ENCODE measurements at regions not wholly inside any gene's neighbourhood (a gene's known extent, or its start where the extent isn't known, plus 50 kb on each side); places are given as distances from the start of the nearest gene placed in this dataset.
"Not testable (repeated sequence)": the region's sequence is repeated elsewhere in the genome, so short reads cannot be mapped to it uniquely, and the experiment has no call there.

DNA sequence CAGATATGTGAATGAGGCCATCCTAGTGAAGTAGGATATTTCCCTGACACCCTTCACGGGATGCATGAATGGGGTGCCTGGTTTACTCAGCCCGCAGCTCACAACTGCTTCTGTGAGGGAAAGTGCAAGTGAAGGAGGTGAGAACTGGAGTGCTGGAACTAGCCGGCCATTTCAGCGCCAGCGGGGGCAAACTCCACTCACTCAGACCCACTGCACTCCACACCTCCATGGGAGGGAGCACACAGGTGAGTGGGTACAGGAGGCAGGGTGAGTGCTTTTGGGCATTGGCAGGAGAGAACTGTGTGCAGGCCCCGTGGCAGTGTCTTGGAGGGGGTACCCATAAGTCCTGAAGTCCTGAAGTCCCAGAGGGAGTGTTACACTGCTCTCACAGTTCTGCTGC is 1008.4 kb downstream of the SLC6A15 start:
- H3K27me3 Mint-ChIP-seq (ENCODE audit: insufficient read depth) = peaks cover 3% of the 10 kb centered on the region
- DNase-seq = no peak
- H3K27ac Mint-ChIP-seq = no peak overlapping the region
- H3K36me3 Mint-ChIP-seq (ENCODE audit: low read depth) = no peaks in the 10 kb centered on the region
- peaks cover 5% of the 10 kb centered on the region; the same call in 1 of the 2 replicates for H3K9me3 Mint-ChIP-seq
- TF ChIP-seq CTCF (IDR thresholded peaks at IDR 0.05) = no peak
- H3K4me1 Mint-ChIP-seq (ENCODE audit: low read depth) = no peaks in the 10 kb centered on the region
- no peak overlapping the region for H3K4me3 Mint-ChIP-seq

- H3K27ac Mint-ChIP-seq = no peak overlapping the region
- TF ChIP-seq CTCF (IDR thresholded peaks at IDR 0.05) = no peak
- H3K9me3 Mint-ChIP-seq = 0 out of 2 replicates have a peak, but pooled peaks cover 6% of the 10 kb centered on the region
- H3K36me3 Mint-ChIP-seq (ENCODE audit: low read depth) = no peaks in the 10 kb centered on the region
- H3K27me3 Mint-ChIP-seq (ENCODE audit: insufficient read depth) = no peaks in the 10 kb centered on the region
- H3K4me1 Mint-ChIP-seq (ENCODE audit: low read depth) = no peaks in the 10 kb centered on the region
- H3K4me3 Mint-ChIP-seq = no peak overlapping the region
- DNase-seq = no peak
These were observed 1016.2 kb downstream of the SLC6A15 start for GRCh38 chr12:83896416-83896815.

DNA sequence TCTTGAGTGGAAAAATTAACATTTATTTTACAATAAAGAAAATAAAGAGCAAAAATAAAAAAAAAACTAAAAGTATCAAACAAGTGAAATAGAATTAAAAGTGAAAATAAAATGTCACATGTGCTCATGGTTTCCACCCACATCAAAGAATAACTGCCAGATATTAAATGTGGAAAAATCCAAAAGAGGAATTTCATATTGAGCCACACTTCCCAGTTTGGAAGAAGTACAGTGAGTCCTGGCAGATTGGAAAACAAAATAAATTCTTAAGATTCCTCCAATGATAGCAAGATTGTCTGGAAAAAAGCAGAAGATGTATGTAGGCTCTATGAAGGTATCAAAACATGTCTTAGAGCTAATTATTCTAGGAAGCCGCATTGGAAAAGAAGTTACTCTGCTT is 1019.5 kb downstream of the SLC6A15 start:
- Mint-ChIP-seq H3K4me3 (no peak overlapping the region), H3K4me1 (ENCODE audit: low read depth) (no peaks in the 10 kb centered on the region)
- no peak for DNase-seq

GRCh38 chr12:83889745-83890144 is 1022.9 kb downstream of the SLC6A15 start:
- no peak overlapping the region for H3K27ac Mint-ChIP-seq
- TF ChIP-seq CTCF (IDR thresholded peaks at IDR 0.05) = no peak
- H3K4me3 Mint-ChIP-seq = no peak overlapping the region
- H3K4me1 Mint-ChIP-seq (ENCODE audit: low read depth) = no peaks in the 10 kb centered on the region
- H3K36me3 Mint-ChIP-seq (ENCODE audit: low read depth) = 0 out of 2 replicates have a peak, but pooled peaks cover 5% of the 10 kb centered on the region
- H3K27me3 Mint-ChIP-seq (ENCODE audit: insufficient read depth) = no peaks in the 10 kb centered on the region
- H3K9me3 Mint-ChIP-seq = peaks cover 5% of the 10 kb centered on the region; the same call in 1 of the 2 replicates
- no peak for DNase-seq

More for the DNA sequence above, 1019.5 kb downstream of the SLC6A15 start:
- H3K27me3 Mint-ChIP-seq (ENCODE audit: insufficient read depth) = no peaks in the 10 kb centered on the region
- no peak overlapping the region for H3K27ac Mint-ChIP-seq
- 0 out of 2 replicates have a peak, but pooled peaks cover 5% of the 10 kb centered on the region for H3K36me3 Mint-ChIP-seq (ENCODE audit: low read depth)
- H3K9me3 Mint-ChIP-seq = peaks cover 5% of the 10 kb centered on the region; the same call in 1 of the 2 replicates
- no peak for TF ChIP-seq CTCF (IDR thresholded peaks at IDR 0.05)

DNA sequence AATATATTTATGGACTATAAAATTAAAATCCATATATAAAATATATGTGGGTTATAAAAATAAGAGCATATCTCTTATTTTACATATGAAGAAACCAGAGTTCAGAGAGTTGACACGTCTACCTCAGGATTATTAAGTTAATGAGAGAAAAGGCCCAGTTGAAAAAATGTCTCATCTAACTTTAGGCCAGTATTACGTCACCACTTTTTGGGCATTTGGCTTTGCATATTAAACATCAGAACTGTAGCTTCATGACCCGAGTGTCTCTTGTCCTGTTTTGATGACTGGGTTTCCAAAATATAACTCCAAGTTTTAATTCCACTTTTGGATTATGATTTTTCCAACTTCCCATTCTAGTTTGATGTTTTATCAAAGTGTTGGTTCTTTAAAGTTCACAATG is 1026.1 kb downstream of the SLC6A15 start:
- Mint-ChIP-seq H3K9me3 (peaks cover 5% of the 10 kb centered on the region; the same call in 1 of the 2 replicates), H3K27ac (no peak overlapping the region), H3K4me3 (no peak overlapping the region), H3K4me1 (ENCODE audit: low read depth) (peaks cover 7% of the 10 kb centered on the region), H3K36me3 (ENCODE audit: low read depth) (0 out of 2 replicates have a peak, but pooled peaks cover 5% of the 10 kb centered on the region), H3K27me3 (ENCODE audit: insufficient read depth) (no peaks in the 10 kb centered on the region)
- no peak for TF ChIP-seq CTCF (IDR thresholded peaks at IDR 0.05)
- no peak for DNase-seq

DNA sequence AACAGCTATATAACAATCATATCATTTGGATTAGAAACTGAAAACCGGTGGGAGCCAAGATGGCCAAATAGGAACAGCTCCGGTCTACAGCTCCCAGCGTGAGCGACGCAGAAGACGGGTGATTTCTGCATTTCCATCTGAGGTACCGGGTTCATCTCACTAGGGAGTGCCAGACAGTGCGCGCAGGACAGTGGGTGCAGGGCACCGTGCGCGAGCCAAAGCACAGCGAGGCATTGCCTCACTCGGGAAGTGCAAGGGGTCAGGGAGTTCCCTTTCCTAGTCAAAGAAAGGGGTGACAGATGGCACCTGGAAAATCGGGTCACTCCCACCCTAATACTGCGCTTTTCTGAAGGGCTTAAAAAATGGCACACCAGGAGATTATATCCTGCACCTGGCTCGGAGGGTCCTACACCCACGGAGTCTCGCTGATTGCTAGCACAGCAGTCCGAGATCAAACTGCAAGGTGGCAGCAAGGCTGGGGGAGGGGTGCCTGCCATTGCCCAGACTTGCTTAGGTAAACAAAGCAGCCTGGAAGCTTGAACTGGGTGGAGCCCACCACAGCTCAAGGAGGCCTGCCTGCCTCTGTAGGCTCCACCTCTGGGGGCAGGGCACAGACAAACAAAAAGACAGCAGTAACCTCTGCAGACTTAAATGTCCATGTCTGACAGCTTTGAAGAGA is 1041.5 kb downstream of the SLC6A15 start:
- H3K4me1 Mint-ChIP-seq (ENCODE audit: low read depth); DNase-seq; H3K27ac Mint-ChIP-seq; H3K36me3 Mint-ChIP-seq (ENCODE audit: low read depth); H3K4me3 Mint-ChIP-seq; H3K27me3 Mint-ChIP-seq (ENCODE audit: insufficient read depth): not testable (repeated sequence)
- H3K9me3 Mint-ChIP-seq = peaks cover 11% of the 10 kb centered on the region; the same call in 1 of the 2 replicates

All from HFFc6 (cell line).